ENCODE measurements at regions not wholly inside any gene's neighbourhood (a gene's known extent, or its start where the extent isn't known, plus 50 kb on each side); places are given as distances from the start of the nearest gene placed in this dataset.

DNA sequence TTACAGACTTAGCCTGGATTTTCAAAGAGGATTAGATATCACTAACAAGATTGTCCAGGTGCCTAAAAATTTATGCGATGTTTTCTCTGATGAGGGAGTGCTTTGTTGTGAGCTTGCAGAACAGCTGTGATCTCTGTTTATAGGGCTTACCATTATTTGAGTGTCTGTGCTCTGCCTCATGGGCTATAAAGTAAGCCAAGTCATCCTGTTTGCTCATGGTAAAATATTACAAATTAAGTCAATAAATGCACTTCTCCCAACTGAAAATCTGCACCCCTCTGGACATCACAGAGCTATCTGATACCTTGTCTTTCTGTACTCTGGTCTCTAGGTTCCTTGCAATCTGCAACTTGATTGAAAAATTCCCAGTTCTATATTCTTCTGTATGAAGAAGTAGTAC lies 293.4 kb upstream of the ACTBL2 start:
- TF ChIP-seq, protein P1, sequence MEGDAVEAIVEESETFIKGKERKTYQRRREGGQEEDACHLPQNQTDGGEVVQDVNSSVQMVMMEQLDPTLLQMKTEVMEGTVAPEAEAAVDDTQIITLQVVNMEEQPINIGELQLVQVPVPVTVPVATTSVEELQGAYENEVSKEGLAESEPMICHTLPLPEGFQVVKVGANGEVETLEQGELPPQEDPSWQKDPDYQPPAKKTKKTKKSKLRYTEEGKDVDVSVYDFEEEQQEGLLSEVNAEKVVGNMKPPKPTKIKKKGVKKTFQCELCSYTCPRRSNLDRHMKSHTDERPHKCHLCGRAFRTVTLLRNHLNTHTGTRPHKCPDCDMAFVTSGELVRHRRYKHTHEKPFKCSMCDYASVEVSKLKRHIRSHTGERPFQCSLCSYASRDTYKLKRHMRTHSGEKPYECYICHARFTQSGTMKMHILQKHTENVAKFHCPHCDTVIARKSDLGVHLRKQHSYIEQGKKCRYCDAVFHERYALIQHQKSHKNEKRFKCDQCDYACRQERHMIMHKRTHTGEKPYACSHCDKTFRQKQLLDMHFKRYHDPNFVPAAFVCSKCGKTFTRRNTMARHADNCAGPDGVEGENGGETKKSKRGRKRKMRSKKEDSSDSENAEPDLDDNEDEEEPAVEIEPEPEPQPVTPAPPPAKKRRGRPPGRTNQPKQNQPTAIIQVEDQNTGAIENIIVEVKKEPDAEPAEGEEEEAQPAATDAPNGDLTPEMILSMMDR (IDR thresholded peaks at IDR 0.05) = no peak
- TF ChIP-seq POLR2A (IDR thresholded peaks at IDR 0.05) = no peak
